Right lobe of liver (tissue), 4 donors: ENCODE measurements at regions not wholly inside any gene's neighbourhood (a gene's known extent, or its start where the extent isn't known, plus 50 kb on each side); places are given as distances from the start of the nearest gene placed in this dataset.

ENCODE experiments used
- CTCF ChIP-seq, 4 donors: fragments of 200-600 bp in 3 of 4; fragments of 450-650 bp in 1 of 4; IDR thresholded peaks; one replicate each; pipeline versions ENCODE4 v1.5.1 to v1.8.0; 2016 to 2022; ENCODE audit warnings: antibody characterized with exemption in 4 of 4, mild to moderate bottlenecking in 2 of 4
- POLR2A ChIP-seq: fragments of 450-650 bp; IDR thresholded peaks from one replicate; pipeline ENCODE4 v1.6.1; 2017; ENCODE audit warnings: antibody characterized with exemption, mild to moderate bottlenecking
- donor health status: DM: no; HTN: no; CAD: no.
- donor health status: DM: no; HTN: no; CAD: no.
- donor health status: DM: no; HTN: yes; CAD: no.

- no peak for TF ChIP-seq CTCF (IDR thresholded peaks at IDR 0.05)
- TF ChIP-seq POLR2A: no peak
Observed at GRCh38 chr14:25884657-25885056, 713.2 kb downstream of the NOVA1 start.
